Kidney epithelial cell (primary cell): ENCODE measurements at regions not wholly inside any gene's neighbourhood (a gene's known extent, or its start where the extent isn't known, plus 50 kb on each side); places are given as distances from the start of the nearest gene placed in this dataset.

Experiments used
- DNase-seq: peaks from one replicate; pipeline ENCODE4 v3.0.0-alpha.2; 2010; ENCODE audit warnings: low read depth
- H3K27me3 ChIP-seq: 2 replicates; pipeline ENCODE4 v1.6.0; 2011; ENCODE audit warnings: low read length; ENCODE audit not compliant: control insufficient read depth, insufficient read depth
- H3K36me3 ChIP-seq: 2 replicates; pipeline ENCODE4 v1.5.1; 2011; ENCODE audit warnings: low read length; ENCODE audit not compliant: control insufficient read depth, insufficient read depth
- H3K4me3 ChIP-seq: 2 replicates; pipeline ENCODE4 v1.5.1; 2011; ENCODE audit warnings: low read depth, mild to moderate bottlenecking, control low read depth, low read length
- CTCF ChIP-seq: IDR thresholded peaks from 2 replicates; pipeline ENCODE4 v1.5.1; 2011; ENCODE audit warnings: mild to moderate bottlenecking, moderate library complexity, low read length, control low read depth, inconsistent platforms; ENCODE audit not compliant: insufficient read depth, poor library complexity, severe bottlenecking

GRCh38 chr13:50452756-50453155 lies 390.7 kb downstream of the DLEU7 start:
- Histone ChIP-seq H3K4me3 (no peak overlapping the region), H3K27me3 (no peaks in the 10 kb centered on the region), H3K36me3 (no peaks in the 10 kb centered on the region)
- no peak for DNase-seq
- no peak for TF ChIP-seq CTCF

GRCh38 chr13:50453188-50453587 lies 390.3 kb downstream of the DLEU7 start:
- H3K36me3 ChIP-seq, result no peaks in the 10 kb centered on the region
- no peak for DNase-seq
- H3K27me3 ChIP-seq, result no peaks in the 10 kb centered on the region
- no peak overlapping the region for H3K4me3 ChIP-seq
- TF ChIP-seq CTCF, result no peak

- DNase-seq, result no peak
- no peak overlapping the region for H3K4me3 ChIP-seq
- TF ChIP-seq CTCF, result no peak
- no peaks in the 10 kb centered on the region for H3K27me3 ChIP-seq
- no peaks in the 10 kb centered on the region for H3K36me3 ChIP-seq
Measured at GRCh38 chr13:50456111-50456510, 387.4 kb downstream of the DLEU7 start.

- no peak for DNase-seq
- no peak for TF ChIP-seq CTCF
Measured at GRCh38 chr13:50457415-50458393, 385.8 kb downstream of the DLEU7 start.

GRCh38 chr13:50459046-50459445 lies 384.4 kb downstream of the DLEU7 start:
- H3K36me3 ChIP-seq, result no peaks in the 10 kb centered on the region
- no peak for DNase-seq
- H3K27me3 ChIP-seq, result no peaks in the 10 kb centered on the region
- H3K4me3 ChIP-seq, result no peak overlapping the region
- TF ChIP-seq CTCF, result no peak

More at GRCh38 chr13:50457415-50458393, 385.8 kb downstream of the DLEU7 start:
- H3K4me3 ChIP-seq, result no peak overlapping the region
- H3K27me3 ChIP-seq, result no peaks in the 10 kb centered on the region
- H3K36me3 ChIP-seq, result no peaks in the 10 kb centered on the region
